Body of pancreas (tissue), 4 donors: ENCODE measurements at regions not wholly inside any gene's neighbourhood (a gene's known extent, or its start where the extent isn't known, plus 50 kb on each side); places are given as distances from the start of the nearest gene placed in this dataset.

Experiments
- ATAC-seq: fragments of 150-250 bp; one replicate; pipeline ENCODE4 v1.9.1; 2016
- DNase-seq, 4 donors: peaks; one replicate each; pipeline ENCODE4 v3.0.0-alpha.2; 2019
- H3K27ac ChIP-seq, 4 donors: fragments of 200-600 bp; sonication (generic); 1 replicate in 3 of 4; 2 replicates in 1 of 4; pipeline versions ENCODE4 v1.5.1 to v1.6.1; 2016 to 2019; ENCODE audit warnings: mild to moderate bottlenecking in 1 of 4, mixed read lengths in 1 of 4, moderate library complexity in 1 of 4
- H3K27me3 ChIP-seq, 2 donors: fragments of 200-600 bp; sonication (generic); one replicate each; pipeline ENCODE4 v1.6.0; 2016; ENCODE audit warnings: mild to moderate bottlenecking in 1 of 2
- H3K36me3 ChIP-seq, 2 donors: fragments of 200-600 bp; sonication (generic); replicated peaks in 1 of 2; 2 replicates each; pipeline ENCODE4 v1.5.1; 2016; ENCODE audit warnings: low read depth in 2 of 2; ENCODE audit not compliant: insufficient read depth in 1 of 2
- H3K4me1 ChIP-seq: fragments of 200-600 bp; sonication (generic); one replicate; pipeline ENCODE4 v1.6.0; 2016
- H3K4me3 ChIP-seq, 2 donors: fragments of 200-600 bp; sonication (generic); 1 replicate in 1 of 2; 2 replicates in 1 of 2; pipeline ENCODE4 v1.5.1; 2016 to 2019
- H3K9me3 ChIP-seq, 3 donors: fragments of 200-600 bp; sonication (generic); 1 replicate in 2 of 3; 2 replicates in 1 of 3; pipeline ENCODE4 v1.5.1; 2016
- CTCF ChIP-seq, 7 experiments: fragments of 450-650 bp in 4 of 7; fragments of 200-600 bp in 3 of 7; sonication (generic) in 3 of 7; IDR thresholded peaks; one replicate each; pipeline ENCODE4 v1.5.1; 2016 to 2019; ENCODE audit warnings: antibody characterized with exemption in 7 of 7
- POLR2A ChIP-seq, 3 donors: fragments of 450-650 bp; IDR thresholded peaks; one replicate each; pipeline ENCODE4 v1.6.1; 2016; ENCODE audit warnings: antibody characterized with exemption in 3 of 3, mild to moderate bottlenecking in 2 of 3
- WGBS, 2 donors: methylation state at CpG; one replicate each; pipeline ENCODE4 v1.1.5; 2017; 5-methylcytosine and 5-hydroxymethylcytosine counted together
- intact Hi-C: fragments of 100-400 bp; cut with DNase I; formaldehyde crosslinking; loops from one replicate; pipeline ENCODE4 v1.15.1; 2023

- H3K4me1 ChIP-seq = no peaks in the 10 kb centered on the region
- no peaks in the 10 kb centered on the region for H3K36me3 ChIP-seq
- no peaks in the 10 kb centered on the region for H3K9me3 ChIP-seq
- 79 to 85% methylated on average over 3 of the region's 3 CpGs for WGBS, 2 donors
- no peak overlapping the region for H3K27ac ChIP-seq
- TF ChIP-seq POLR2A (IDR thresholded peaks at IDR 0.05) (no peak), CTCF (IDR thresholded peaks at IDR 0.05) (no peak)
- H3K27me3 ChIP-seq = no peaks in the 10 kb centered on the region
- DNase-seq (no peak), ATAC-seq (no peak)
- intact Hi-C loops = no loop called here
- no peak overlapping the region for H3K4me3 ChIP-seq
Measured at GRCh38 chr21:31459457-31459856, 115.4 kb upstream of the TIAM1 start.

- intact Hi-C loops = no loop called here
Measured at GRCh38 chr21:31457675-31458074, 113.6 kb upstream of the TIAM1 start.

GRCh38 chr21:31456201-31456600, 112.1 kb upstream of the TIAM1 start:
- Histone ChIP-seq H3K36me3 (no peaks in the 10 kb centered on the region), H3K4me3 (no peak overlapping the region)
- 58% methylated on average over 6 of the region's 6 CpGs for WGBS, 2 donors

More at GRCh38 chr21:31457675-31458074, 113.6 kb upstream of the TIAM1 start:
- Histone ChIP-seq H3K9me3 (no peaks in the 10 kb centered on the region), H3K36me3 (no peaks in the 10 kb centered on the region), H3K4me1 (no peaks in the 10 kb centered on the region), H3K27ac (no peak overlapping the region), H3K4me3 (no peak overlapping the region), H3K27me3 (no peaks in the 10 kb centered on the region)
- ATAC-seq (no peak), DNase-seq (no peak)
- WGBS, 2 donors = 80% methylated on average over 1 of the region's 1 CpG; no CpG with 5 or more reads in 1 of the 2 donors
- no peak for TF ChIP-seq CTCF (IDR thresholded peaks at IDR 0.05)
- no peak for TF ChIP-seq POLR2A (IDR thresholded peaks at IDR 0.05)

GRCh38 chr21:31455506-31455905, 111.4 kb upstream of the TIAM1 start:
- Histone ChIP-seq H3K9me3 (no peaks in the 10 kb centered on the region), H3K27ac (no peak overlapping the region), H3K4me3 (no peak overlapping the region), H3K27me3 (no peaks in the 10 kb centered on the region), H3K36me3 (no peaks in the 10 kb centered on the region), H3K4me1 (no peaks in the 10 kb centered on the region)
- WGBS, 2 donors = 79 to 91% methylated on average over 4 of the region's 4 CpGs
- TF ChIP-seq CTCF (IDR thresholded peaks at IDR 0.05) = no peak
- no peak for TF ChIP-seq POLR2A (IDR thresholded peaks at IDR 0.05)
- ATAC-seq = no peak
- no peak for DNase-seq
- intact Hi-C loops = no loop called here

More at GRCh38 chr21:31456201-31456600, 112.1 kb upstream of the TIAM1 start:
- H3K27me3 ChIP-seq = no peaks in the 10 kb centered on the region
- H3K4me1 ChIP-seq = no peaks in the 10 kb centered on the region
- no peak overlapping the region for H3K27ac ChIP-seq
- ATAC-seq = no peak
- TF ChIP-seq CTCF (IDR thresholded peaks at IDR 0.05) (no peak), POLR2A (IDR thresholded peaks at IDR 0.05) (no peak)
- DNase-seq = no peak
- no peaks in the 10 kb centered on the region for H3K9me3 ChIP-seq
- intact Hi-C loops = no loop called here

- WGBS, 2 donors = 75 to 85% methylated on average over 9 of the region's 9 CpGs
- Histone ChIP-seq H3K27ac (no peak overlapping the region), H3K4me1 (no peaks in the 10 kb centered on the region), H3K9me3 (no peaks in the 10 kb centered on the region), H3K27me3 (no peaks in the 10 kb centered on the region), H3K36me3 (no peaks in the 10 kb centered on the region), H3K4me3 (no peak overlapping the region)
- TF ChIP-seq CTCF (IDR thresholded peaks at IDR 0.05) = no peak
- no peak for TF ChIP-seq POLR2A (IDR thresholded peaks at IDR 0.05)
- ATAC-seq (no peak), DNase-seq (no peak)
- intact Hi-C loops = no loop called here
Measured at GRCh38 chr21:31450980-31451379, 106.9 kb upstream of the TIAM1 start.
